Neural crest cell (in vitro differentiated cells): ENCODE measurements at regions not wholly inside any gene's neighbourhood (a gene's known extent, or its start where the extent isn't known, plus 50 kb on each side); places are given as distances from the start of the nearest gene placed in this dataset.

Experiments used
- DNase-seq: peaks from one replicate; pipeline ENCODE4 v3.0.0; 2021; ENCODE audit warnings: low read depth, mixed read lengths, low spot score
- H3K27ac Mint-ChIP-seq: one replicate; pipeline ENCODE4 v1.8.0; 2021; ENCODE audit warnings: mild to moderate bottlenecking, mixed read lengths; ENCODE audit not compliant: unreplicated experiment
- H3K27me3 Mint-ChIP-seq: 2 replicates; pipeline ENCODE4 v1.8.0; 2021; ENCODE audit warnings: low read depth, mild to moderate bottlenecking, mixed read lengths
- H3K36me3 Mint-ChIP-seq: 2 replicates; pipeline ENCODE4 v1.8.0; 2021; ENCODE audit warnings: low read depth, mild to moderate bottlenecking, mixed read lengths
- H3K4me1 Mint-ChIP-seq: 2 replicates; pipeline ENCODE4 v1.8.0; 2021; ENCODE audit warnings: mixed read lengths
- H3K4me3 Mint-ChIP-seq: one replicate; pipeline ENCODE4 v1.8.0; 2021; ENCODE audit warnings: mild to moderate bottlenecking, mixed read lengths
- H3K9me3 Mint-ChIP-seq: 2 replicates; pipeline ENCODE4 v1.8.0; 2021; ENCODE audit warnings: mixed read lengths
- TF ChIP-seq, protein P1 (sequence below): fragments of 200-600 bp; sonication (generic); conservative IDR thresholded peaks from 2 replicates; pipeline ENCODE4 v1.5.0; 2021; ENCODE audit warnings: antibody characterized with exemption, mild to moderate bottlenecking

DNA sequence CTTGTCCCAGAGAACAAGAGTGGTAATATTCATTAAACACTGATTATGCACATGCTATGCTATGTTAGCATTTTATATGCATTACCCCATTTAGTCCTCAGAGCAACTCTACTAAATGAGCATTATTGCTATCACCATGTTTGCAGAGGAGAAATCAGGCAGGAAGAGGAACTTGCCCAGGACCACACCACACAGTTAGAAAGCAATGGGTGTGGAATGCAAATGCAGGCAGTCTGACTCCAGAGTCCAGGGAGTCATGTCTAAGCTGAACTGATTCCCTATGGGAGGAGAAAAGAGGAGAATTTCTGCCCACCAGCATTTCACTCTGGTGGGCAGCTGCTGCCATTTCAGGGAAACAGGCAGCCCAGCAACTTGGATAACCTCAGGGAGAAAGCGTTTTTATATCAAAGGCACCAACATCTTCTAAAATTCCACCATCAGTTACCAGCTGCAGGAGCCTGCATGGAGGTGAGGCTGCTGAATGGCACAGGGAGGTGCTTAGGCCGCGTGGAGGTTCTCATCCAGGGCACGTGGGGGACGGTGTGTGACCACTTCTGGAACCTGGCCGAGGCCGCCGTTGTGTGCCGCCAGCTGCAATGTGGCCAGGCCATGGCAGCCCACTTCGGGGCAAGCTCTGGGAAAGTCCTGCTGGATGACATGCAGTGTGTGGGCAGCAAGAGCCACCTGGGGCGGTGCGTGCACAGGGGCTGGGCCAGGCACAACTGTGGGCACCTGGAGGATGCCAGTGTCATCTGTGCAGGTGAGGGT is 68.2 kb upstream of the C10orf120 start:
- DNase-seq, result no peak
- Mint-ChIP-seq H3K27ac (no peak overlapping the region), H3K4me3 (no peak overlapping the region), H3K36me3 (no peaks in the 10 kb centered on the region), H3K9me3 (peaks cover 3% of the 10 kb centered on the region), H3K4me1 (no peaks in the 10 kb centered on the region), H3K27me3 (peaks cover 61% of the 10 kb centered on the region)
- TF ChIP-seq, protein P1, sequence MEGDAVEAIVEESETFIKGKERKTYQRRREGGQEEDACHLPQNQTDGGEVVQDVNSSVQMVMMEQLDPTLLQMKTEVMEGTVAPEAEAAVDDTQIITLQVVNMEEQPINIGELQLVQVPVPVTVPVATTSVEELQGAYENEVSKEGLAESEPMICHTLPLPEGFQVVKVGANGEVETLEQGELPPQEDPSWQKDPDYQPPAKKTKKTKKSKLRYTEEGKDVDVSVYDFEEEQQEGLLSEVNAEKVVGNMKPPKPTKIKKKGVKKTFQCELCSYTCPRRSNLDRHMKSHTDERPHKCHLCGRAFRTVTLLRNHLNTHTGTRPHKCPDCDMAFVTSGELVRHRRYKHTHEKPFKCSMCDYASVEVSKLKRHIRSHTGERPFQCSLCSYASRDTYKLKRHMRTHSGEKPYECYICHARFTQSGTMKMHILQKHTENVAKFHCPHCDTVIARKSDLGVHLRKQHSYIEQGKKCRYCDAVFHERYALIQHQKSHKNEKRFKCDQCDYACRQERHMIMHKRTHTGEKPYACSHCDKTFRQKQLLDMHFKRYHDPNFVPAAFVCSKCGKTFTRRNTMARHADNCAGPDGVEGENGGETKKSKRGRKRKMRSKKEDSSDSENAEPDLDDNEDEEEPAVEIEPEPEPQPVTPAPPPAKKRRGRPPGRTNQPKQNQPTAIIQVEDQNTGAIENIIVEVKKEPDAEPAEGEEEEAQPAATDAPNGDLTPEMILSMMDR, result no peak

DNA sequence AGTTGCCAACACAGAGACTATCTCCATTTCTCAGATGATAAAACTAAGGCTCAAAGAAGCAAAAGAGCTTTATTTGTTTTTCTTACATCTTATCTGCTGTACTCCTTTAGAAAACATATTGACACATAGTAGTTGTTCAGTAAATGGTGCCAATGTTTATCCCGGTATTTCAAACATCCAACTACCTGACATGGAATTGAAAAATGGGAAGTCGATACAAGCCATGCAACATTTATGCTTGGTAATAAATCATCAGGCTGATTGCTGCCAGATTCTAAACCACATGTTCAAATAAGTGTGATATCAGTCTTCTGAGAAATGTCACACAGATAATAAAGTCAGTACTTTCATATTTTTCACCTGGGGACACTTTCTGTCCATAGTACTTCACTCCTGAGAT is 65.8 kb upstream of the C10orf120 start:
- no peak overlapping the region for H3K27ac Mint-ChIP-seq
- peaks cover 7% of the 10 kb centered on the region for H3K9me3 Mint-ChIP-seq
- no peaks in the 10 kb centered on the region for H3K36me3 Mint-ChIP-seq
- no peak overlapping the region for H3K4me3 Mint-ChIP-seq
- no peak for DNase-seq
- H3K4me1 Mint-ChIP-seq, result no peaks in the 10 kb centered on the region
- TF ChIP-seq, protein P1, result no peak
- peaks cover 60% of the 10 kb centered on the region for H3K27me3 Mint-ChIP-seq

- DNase-seq, result no peak
- Mint-ChIP-seq H3K4me3 (no peak overlapping the region), H3K4me1 (no peaks in the 10 kb centered on the region), H3K36me3 (no peaks in the 10 kb centered on the region), H3K27ac (no peak overlapping the region), H3K9me3 (peaks cover 10% of the 10 kb centered on the region), H3K27me3 (peaks cover 22% of the 10 kb centered on the region)
- TF ChIP-seq, protein P1, result no peak
Measured at GRCh38 chr10:122756656-122757055, 57.0 kb upstream of the C10orf120 start.

DNA sequence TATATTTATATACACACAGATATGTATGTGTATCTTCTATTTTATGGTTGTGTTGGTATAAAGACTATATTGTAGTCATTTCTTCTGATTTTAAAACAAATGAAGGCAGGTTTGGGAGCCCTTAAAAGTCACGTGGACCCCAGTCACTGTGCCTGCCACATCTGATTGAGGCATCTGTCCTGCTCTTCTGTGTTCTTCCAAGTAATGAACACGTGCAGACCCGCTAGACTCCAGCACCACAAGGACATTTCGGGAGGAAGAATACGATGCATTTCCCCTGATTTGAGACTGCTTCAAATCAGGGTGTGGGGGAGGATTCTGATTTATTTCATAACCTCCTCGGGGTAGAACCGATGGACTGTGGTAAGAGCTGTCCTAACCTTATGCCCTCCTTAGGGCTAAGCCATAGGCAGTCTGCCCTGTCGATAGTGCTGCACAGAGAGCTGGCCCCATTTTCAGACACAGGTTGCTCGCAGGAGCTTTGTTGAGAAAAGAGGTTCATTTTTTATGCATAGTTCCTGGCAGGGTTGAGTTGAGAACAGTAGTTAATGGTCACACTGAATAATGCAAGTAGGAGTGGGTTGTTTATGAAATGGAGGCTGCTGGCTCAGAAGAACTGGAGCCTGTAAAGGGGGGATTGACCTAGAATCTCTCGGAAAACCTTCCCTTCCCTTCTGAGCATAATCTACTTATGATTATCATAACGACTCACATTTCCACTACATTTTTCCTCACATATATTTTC is 55.0 kb upstream of the C10orf120 start:
- Mint-ChIP-seq H3K27me3 (peaks cover 14% of the 10 kb centered on the region), H3K27ac (no peak overlapping the region)

GRCh38 chr10:122749886-122750285 is 50.2 kb upstream of the C10orf120 start:
- Mint-ChIP-seq H3K27me3 (peaks cover 20% of the 10 kb centered on the region), H3K4me3 (no peak overlapping the region), H3K9me3 (no peaks in the 10 kb centered on the region), H3K27ac (no peak overlapping the region), H3K4me1 (no peaks in the 10 kb centered on the region), H3K36me3 (no peaks in the 10 kb centered on the region)
- TF ChIP-seq, protein P1, result no peak
- DNase-seq, result no peak

More for the DNA sequence above, 55.0 kb upstream of the C10orf120 start:
- Mint-ChIP-seq H3K4me3 (no peak overlapping the region), H3K4me1 (no peaks in the 10 kb centered on the region), H3K9me3 (peaks cover 10% of the 10 kb centered on the region), H3K36me3 (no peaks in the 10 kb centered on the region)
- no peak for DNase-seq
- TF ChIP-seq, protein P1, result no peak
